SK-N-SH (cell line): ENCODE measurements at regions not wholly inside any gene's neighbourhood (a gene's known extent, or its start where the extent isn't known, plus 50 kb on each side); places are given as distances from the start of the nearest gene placed in this dataset.

ENCODE experiments used
- CTCF ChIA-PET: fragments of 300-600, 350-600 bp; formaldehyde crosslinking; extraction: SDS; loops from one replicate; lab custom pipeline; 2021; lab: Yijun Ruan, JAX
- POLR2A ChIA-PET: fragments of 350-600 bp; sonication (Branson Sonifier 250); formaldehyde crosslinking; extraction: SDS; loops from one replicate; lab custom pipeline; 2020; ENCODE audit warnings: antibody characterized with exemption, inconsistent platforms; lab: Yijun Ruan, JAX
- DNase-seq: peaks from one replicate; pipeline ENCODE4 v3.0.0; 2012
- H2AFZ ChIP-seq: fragments of 200-600 bp; sonication (generic); 2 replicates; pipeline ENCODE4 v1.8.1; 2016; ENCODE audit warnings: antibody characterized with exemption, mild to moderate bottlenecking, low read depth
- H3F3A ChIP-seq: fragments of 200-600 bp; sonication (generic); replicated peaks from 2 replicates; pipeline ENCODE3; 2016; ENCODE audit warnings: antibody characterized with exemption, mild to moderate bottlenecking; ENCODE audit not compliant: insufficient read depth
- H3K27ac ChIP-seq, 2 experiments: fragments of 200-500 bp in 1 of 2; fragments of 200-600 bp in 1 of 2; sonication (Bioruptor generic) in 1 of 2; sonication (generic), shearing (Covaris generic) in 1 of 2; 2 replicates each; pipeline versions ENCODE4 v1.5.1 to v1.6.1; 2014 to 2016; ENCODE audit warnings: low read depth in 2 of 2, inconsistent platforms in 1 of 2, low read length in 1 of 2, mild to moderate bottlenecking in 1 of 2, mixed read lengths in 1 of 2
- H3K27me3 ChIP-seq: fragments of 200-600 bp; sonication (generic), shearing (Covaris generic); 2 replicates; pipeline ENCODE4 v1.6.1; 2016; ENCODE audit warnings: mixed run types; ENCODE audit not compliant: insufficient read depth
- H3K36me3 ChIP-seq, 2 experiments: fragments of 200-500 bp in 1 of 2; fragments of 200-600 bp in 1 of 2; sonication (Bioruptor generic) in 1 of 2; sonication (generic) in 1 of 2; replicated peaks in 1 of 2; 2 replicates each; pipeline versions ENCODE3 to v1.5.1; 2014 to 2016; ENCODE audit warnings: low read length in 1 of 2, mild to moderate bottlenecking in 1 of 2; ENCODE audit not compliant: insufficient read depth in 2 of 2, control insufficient read depth in 1 of 2
- H3K4me1 ChIP-seq, 2 experiments: fragments of 200-500 bp in 1 of 2; fragments of 200-600 bp in 1 of 2; sonication (Bioruptor generic) in 1 of 2; sonication (generic), shearing (Covaris generic) in 1 of 2; 2 replicates each; pipeline versions ENCODE4 v1.5.1 to v1.6.1; 2014 to 2016; ENCODE audit warnings: low read depth in 1 of 2, low read length in 1 of 2, mixed run types in 1 of 2; ENCODE audit not compliant: insufficient read depth in 2 of 2, control insufficient read depth in 1 of 2
- H3K4me2 ChIP-seq: fragments of 200-600 bp; sonication (generic), shearing (Covaris generic); 2 replicates; pipeline ENCODE4 v1.6.1; 2017; ENCODE audit warnings: mixed run types
- H3K4me3 ChIP-seq, 2 experiments: fragments of 200-500 bp in 1 of 2; fragments of 200-600 bp in 1 of 2; sonication (Bioruptor generic) in 1 of 2; sonication (generic), shearing (Covaris generic) in 1 of 2; 2 replicates each; pipeline versions ENCODE4 v1.5.1 to v1.8.1; 2014 to 2016; ENCODE audit warnings: low read depth in 2 of 2, inconsistent platforms in 1 of 2, low read length in 1 of 2, mild to moderate bottlenecking in 1 of 2, mixed read lengths in 1 of 2, moderate library complexity in 1 of 2
- H3K79me2 ChIP-seq: fragments of 200-600 bp; sonication (generic); 2 replicates; pipeline ENCODE4 v1.8.1; 2017; ENCODE audit warnings: mild to moderate bottlenecking; ENCODE audit not compliant: insufficient read depth
- H3K9ac ChIP-seq: fragments of 200-600 bp; sonication (generic); 2 replicates; pipeline ENCODE4 v1.6.1; 2017; ENCODE audit warnings: mixed run types
- H3K9me2 ChIP-seq: fragments of 200-600 bp; sonication (generic); 2 replicates; pipeline ENCODE4 v1.6.1; 2017; ENCODE audit warnings: mixed run types
- H3K9me3 ChIP-seq: fragments of 200-600 bp; sonication (generic); 2 replicates; pipeline ENCODE4 v1.6.1; 2017; ENCODE audit warnings: mixed run types, mild to moderate bottlenecking, moderate library complexity
- H4K20me1 ChIP-seq: fragments of 200-600 bp; sonication (generic); 2 replicates; pipeline ENCODE4 v1.6.1; 2017; ENCODE audit warnings: mild to moderate bottlenecking, mixed run types; ENCODE audit not compliant: insufficient read depth
- CHD2 ChIP-seq: fragments of 150-350 bp; IDR thresholded peaks from 2 replicates; pipeline ENCODE4 v1.6.1; 2018; ENCODE audit warnings: low read length; ENCODE audit not compliant: partially characterized antibody
- CTCF ChIP-seq: fragments of 200-600 bp; sonication (generic); IDR thresholded peaks from 2 replicates; pipeline ENCODE4 v1.6.1; 2017; ENCODE audit warnings: antibody characterized with exemption, mild to moderate bottlenecking, moderate library complexity
- ELF1 ChIP-seq: IDR thresholded peaks from 2 replicates; pipeline ENCODE4 v1.4.0; 2012
- EP300 ChIP-seq, 2 experiments: IDR thresholded peaks; 2 replicates each; pipeline versions ENCODE4 v1.4.0 to v1.6.1; 2012; ENCODE audit warnings: borderline replicate concordance in 1 of 2, low read depth in 1 of 2, low read length in 1 of 2
- EZH2phosphoT487 ChIP-seq: fragments of 200-600 bp; sonication (generic); IDR thresholded peaks from 2 replicates; pipeline ENCODE4 v1.6.1; 2017; ENCODE audit warnings: low read depth, mixed run types, mild to moderate bottlenecking, antibody characterized with exemption, moderate library complexity, borderline replicate concordance
- FOXJ3 ChIP-seq: sonication (generic); formaldehyde crosslinking; IDR thresholded peaks from 2 replicates; pipeline ENCODE4 v1.5.1; 2020; ENCODE audit warnings: mild to moderate bottlenecking, missing genetic modification reagents
- GABPA ChIP-seq: IDR thresholded peaks from 2 replicates; pipeline ENCODE4 v1.4.0; 2012; ENCODE audit warnings: low read depth, mild to moderate bottlenecking
- GATA2 ChIP-seq: sonication (generic); formaldehyde crosslinking; IDR thresholded peaks from 2 replicates; pipeline ENCODE4 v1.5.0; 2020; ENCODE audit warnings: mild to moderate bottlenecking, missing genetic modification reagents
- IRF3 ChIP-seq: fragments of 150-350 bp; IDR thresholded peaks from 2 replicates; pipeline ENCODE4 v1.6.1; 2016; ENCODE audit warnings: mild to moderate bottlenecking, low read depth, low read length
- JUND ChIP-seq: IDR thresholded peaks from 2 replicates; pipeline ENCODE4 v1.4.0; 2012
- MAX ChIP-seq: IDR thresholded peaks from 2 replicates; pipeline ENCODE4 v1.4.0; 2012; ENCODE audit warnings: low read depth
- MEF2A ChIP-seq: IDR thresholded peaks from 2 replicates; pipeline ENCODE4 v1.4.0; 2012; ENCODE audit warnings: low read depth, borderline replicate concordance
- MXI1 ChIP-seq: IDR thresholded peaks from 2 replicates; pipeline ENCODE4 v1.6.1; 2012; ENCODE audit warnings: mild to moderate bottlenecking, low read depth, low read length, improper control_type of control experiment
- NFIC ChIP-seq: IDR thresholded peaks from 2 replicates; pipeline ENCODE4 v1.4.0; 2012; ENCODE audit warnings: borderline replicate concordance
- RAD21 ChIP-seq: IDR thresholded peaks from 2 replicates; pipeline ENCODE4 v1.6.1; 2012; ENCODE audit warnings: mild to moderate bottlenecking, low read length
- RCOR1 ChIP-seq: fragments of 150-350 bp; IDR thresholded peaks from 2 replicates; pipeline ENCODE4 v1.6.1; 2017; ENCODE audit warnings: antibody characterized with exemption, low read length
- REST ChIP-seq: IDR thresholded peaks from 2 replicates; pipeline ENCODE4 v1.6.1; 2012; ENCODE audit warnings: mild to moderate bottlenecking, low read depth, low read length, moderate library complexity
- RFX5 ChIP-seq: IDR thresholded peaks from 2 replicates; pipeline ENCODE4 v1.6.1; 2012; ENCODE audit warnings: mild to moderate bottlenecking, improper control_type of control experiment, low read length
- RXRA ChIP-seq: IDR thresholded peaks from 2 replicates; pipeline ENCODE4 v1.4.0; 2012; ENCODE audit warnings: low read depth, mild to moderate bottlenecking, borderline replicate concordance
- TAF1 ChIP-seq: IDR thresholded peaks from 2 replicates; pipeline ENCODE4 v1.6.1; 2012; ENCODE audit warnings: low read depth, mild to moderate bottlenecking, low read length, moderate library complexity, borderline replicate concordance
- TEAD4 ChIP-seq: IDR thresholded peaks from 2 replicates; pipeline ENCODE4 v1.4.0; 2012; ENCODE audit warnings: mild to moderate bottlenecking, borderline replicate concordance; ENCODE audit not compliant: insufficient read depth
- USF1 ChIP-seq: IDR thresholded peaks from 2 replicates; pipeline ENCODE4 v1.4.0; 2012; ENCODE audit warnings: low read depth, borderline replicate concordance
- WGBS: methylation state at CpG from one replicate; pipeline ENCODE4 v1.1.6; 2017; ENCODE audit warnings: low lambda C conversion rate; 5-methylcytosine and 5-hydroxymethylcytosine counted together

GRCh38 chr6:71067816-71068215, 111.0 kb upstream of the B3GAT2 start:
- H3F3A ChIP-seq: no peaks in the 10 kb centered on the region
- H3K4me2 ChIP-seq: no peak overlapping the region
- H2AFZ ChIP-seq: no peak overlapping the region
- POLR2A ChIA-PET: no interaction called here
- no peaks in the 10 kb centered on the region for H3K27me3 ChIP-seq
- no peaks in the 10 kb centered on the region for H3K9me3 ChIP-seq
- TF ChIP-seq TEAD4 (no peak), JUND (no peak), CHD2 (no peak), MEF2A (no peak), ELF1 (no peak), USF1 (no peak), MAX (no peak), MXI1 (no peak), RFX5 (no peak), EZH2phosphoT487 (no peak), GABPA (no peak), RCOR1 (no peak), NFIC (no peak), EP300 (IDR thresholded peaks at IDR 0.05; ENCODE audit: borderline replicate concordance in 1 of 2, low read depth in 1 of 2, low read length in 1 of 2) (no peak), RAD21 (no peak), CTCF (no peak), FOXJ3 (CRISPR knock-in tag) (no peak), TAF1 (no peak)
- TF ChIP-seq, all 33 proteins: peak for 0
- H3K9ac ChIP-seq: no peak overlapping the region
- H3K4me3 ChIP-seq: no peak overlapping the region
- H3K4me1 ChIP-seq: no peaks in the 10 kb centered on the region
- DNase-seq: no peak
- no peaks in the 10 kb centered on the region for H4K20me1 ChIP-seq
- H3K9me2 ChIP-seq: no peaks in the 10 kb centered on the region
- H3K27ac ChIP-seq: no peak overlapping the region
- CTCF ChIA-PET: no interaction called here
- H3K36me3 ChIP-seq: no peaks in the 10 kb centered on the region
- 25% methylated on average over 5 of the region's 5 CpGs for WGBS
- no peaks in the 10 kb centered on the region for H3K79me2 ChIP-seq

- ChIA-PET CTCF (interaction anchor here (1.3 kb wide), 1 partner anchor 117 kb away, joined by 3 read pairs; no protein-coding TSS in a partner anchor), POLR2A (no interaction called here)
- no peaks in the 10 kb centered on the region for H3K27me3 ChIP-seq
- H3K4me1 ChIP-seq: no peaks in the 10 kb centered on the region
- no peak overlapping the region for H3K9ac ChIP-seq
- no peak overlapping the region for H2AFZ ChIP-seq
- no peak for DNase-seq
- H3K9me2 ChIP-seq: no peaks in the 10 kb centered on the region
- H3K4me2 ChIP-seq: no peak overlapping the region
- 59% methylated on average over 3 of the region's 3 CpGs for WGBS
- H4K20me1 ChIP-seq: no peaks in the 10 kb centered on the region
- H3K4me3 ChIP-seq: no peak overlapping the region
- H3K9me3 ChIP-seq: 0 out of 2 replicates have a peak, but pooled peaks cover 6% of the 10 kb centered on the region
- H3K36me3 ChIP-seq: no peaks in the 10 kb centered on the region
- H3K27ac ChIP-seq: no peak overlapping the region
- no peaks in the 10 kb centered on the region for H3F3A ChIP-seq
- no peaks in the 10 kb centered on the region for H3K79me2 ChIP-seq
- TF ChIP-seq MAX (no peak), RXRA (no peak), GABPA (no peak), GATA2 (CRISPR knock-in tag) (no peak), IRF3 (no peak), REST (no peak), ELF1 (no peak)
Observed at GRCh38 chr6:71072508-71072907, 115.6 kb upstream of the B3GAT2 start.
